GM10266 (cell line): ENCODE measurements at regions not wholly inside any gene's neighbourhood (a gene's known extent, or its start where the extent isn't known, plus 50 kb on each side); places are given as distances from the start of the nearest gene placed in this dataset.

Source experiments
- DNase-seq: peaks from one replicate; pipeline ENCODE4 v3.0.0; 2012; ENCODE audit errors: extremely low spot score
- CTCF ChIP-seq: IDR thresholded peaks from 2 replicates; pipeline ENCODE4 v1.5.1; 2012; ENCODE audit warnings: mild to moderate bottlenecking, low read depth; ENCODE audit not compliant: control insufficient read depth, insufficient read depth; ENCODE audit errors: missing control alignments

GRCh38 chr13:74202129-74202813, 68.1 kb upstream of the KLF12 start:
- no peak for DNase-seq
- no peak for TF ChIP-seq CTCF

GRCh38 chr13:74201530-74201929, 67.3 kb upstream of the KLF12 start:
- no peak for DNase-seq
- no peak for TF ChIP-seq CTCF

- TF ChIP-seq CTCF = no peak
- DNase-seq = no peak
Measured at GRCh38 chr13:74200081-74200480, 65.9 kb upstream of the KLF12 start.

- no peak for DNase-seq
- no peak for TF ChIP-seq CTCF
Measured at GRCh38 chr13:74197677-74198429, 63.6 kb upstream of the KLF12 start.

- no peak for TF ChIP-seq CTCF
Measured at GRCh38 chr13:74194846-74195245, 60.6 kb upstream of the KLF12 start.

GRCh38 chr13:74193391-74193790, 59.2 kb upstream of the KLF12 start:
- DNase-seq = no peak
- TF ChIP-seq CTCF = no peak

More at GRCh38 chr13:74194846-74195245, 60.6 kb upstream of the KLF12 start:
- DNase-seq = no peak

- no peak for TF ChIP-seq CTCF
- no peak for DNase-seq
Measured at GRCh38 chr13:74191410-74191809, 57.2 kb upstream of the KLF12 start.
